HCT116 (cell line): ENCODE measurements at regions not wholly inside any gene's neighbourhood (a gene's known extent, or its start where the extent isn't known, plus 50 kb on each side); places are given as distances from the start of the nearest gene placed in this dataset.
A peak's percentile ranks its signal among the peaks of the same experiment; 100 is the strongest.

Source experiments
- CBX3 ChIP-seq: IDR thresholded peaks from 2 replicates; pipeline ENCODE4 v1.6.1; 2012; ENCODE audit warnings: low read depth
- CEBPB ChIP-seq: IDR thresholded peaks from 2 replicates; pipeline ENCODE4 v1.6.1; 2012; ENCODE audit warnings: low read depth
- JUND ChIP-seq: IDR thresholded peaks from 2 replicates; pipeline ENCODE4 v1.6.1; 2012
- POLR2A ChIP-seq: IDR thresholded peaks from 2 replicates; pipeline ENCODE4 v1.7.0; 2011; ENCODE audit warnings: borderline replicate concordance; ENCODE audit not compliant: insufficient read depth, insufficient read length; ENCODE audit errors: extremely low read depth
- POLR2AphosphoS5 ChIP-seq: IDR thresholded peaks from 2 replicates; pipeline ENCODE4 v1.6.1; 2011; ENCODE audit warnings: mild to moderate bottlenecking, low read depth, low read length, moderate library complexity
- SIN3A ChIP-seq: IDR thresholded peaks from 2 replicates; pipeline ENCODE4 v1.6.1; 2012; ENCODE audit warnings: low read depth
- TCF7L2 ChIP-seq: IDR thresholded peaks from 2 replicates; pipeline ENCODE4 v1.7.0; 2011; ENCODE audit warnings: borderline replicate concordance, inconsistent platforms; ENCODE audit not compliant: insufficient read depth, insufficient read length; ENCODE audit errors: extremely low read depth
- YY1 ChIP-seq: IDR thresholded peaks from 2 replicates; pipeline ENCODE4 v1.6.1; 2011; ENCODE audit warnings: low read length, low read depth, moderate library complexity, mild to moderate bottlenecking; ENCODE audit not compliant: insufficient replicate concordance; ENCODE audit errors: extremely low read depth
- TF ChIP-seq, protein P1 (sequence below), 3 experiments: fragments of 200-600 bp in 1 of 3; sonication (generic) in 1 of 3; IDR thresholded peaks in 2 of 3; conservative IDR thresholded peaks in 1 of 3; 2 replicates each; pipeline ENCODE4 v1.5.1; 2012 to 2017; ENCODE audit warnings: low read depth in 2 of 3, low read length in 2 of 3, antibody characterized with exemption in 1 of 3, borderline replicate concordance in 1 of 3, control low read depth in 1 of 3, mild to moderate bottlenecking in 1 of 3, mixed read lengths in 1 of 3, mixed run types in 1 of 3, moderate library complexity in 1 of 3; ENCODE audit not compliant: insufficient read depth in 1 of 3

DNA sequence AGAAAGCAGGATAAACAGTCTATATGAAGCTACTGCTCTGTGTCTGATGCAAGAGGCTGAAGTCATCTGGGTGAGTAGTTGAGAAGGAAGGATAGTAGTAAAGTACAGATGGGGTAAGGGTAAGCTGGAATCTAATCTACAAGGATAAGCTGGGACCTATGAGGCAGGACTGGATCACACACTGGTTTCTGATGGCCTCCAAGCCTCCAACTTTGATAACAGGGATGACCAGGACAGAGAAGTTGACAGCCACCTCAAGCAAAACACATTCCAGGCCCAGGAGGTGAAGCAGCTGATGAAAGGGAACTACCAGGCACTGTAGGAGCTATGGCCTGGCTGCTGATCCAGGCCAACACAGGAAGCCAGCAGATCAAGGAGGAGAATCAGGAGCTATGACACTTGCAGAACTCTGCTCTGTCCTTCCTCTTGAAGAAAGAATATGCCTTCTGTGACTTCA is 278.1 kb upstream of the TMEM229A start:
- TF ChIP-seq YY1 = no peak
- TF ChIP-seq, protein P1, sequence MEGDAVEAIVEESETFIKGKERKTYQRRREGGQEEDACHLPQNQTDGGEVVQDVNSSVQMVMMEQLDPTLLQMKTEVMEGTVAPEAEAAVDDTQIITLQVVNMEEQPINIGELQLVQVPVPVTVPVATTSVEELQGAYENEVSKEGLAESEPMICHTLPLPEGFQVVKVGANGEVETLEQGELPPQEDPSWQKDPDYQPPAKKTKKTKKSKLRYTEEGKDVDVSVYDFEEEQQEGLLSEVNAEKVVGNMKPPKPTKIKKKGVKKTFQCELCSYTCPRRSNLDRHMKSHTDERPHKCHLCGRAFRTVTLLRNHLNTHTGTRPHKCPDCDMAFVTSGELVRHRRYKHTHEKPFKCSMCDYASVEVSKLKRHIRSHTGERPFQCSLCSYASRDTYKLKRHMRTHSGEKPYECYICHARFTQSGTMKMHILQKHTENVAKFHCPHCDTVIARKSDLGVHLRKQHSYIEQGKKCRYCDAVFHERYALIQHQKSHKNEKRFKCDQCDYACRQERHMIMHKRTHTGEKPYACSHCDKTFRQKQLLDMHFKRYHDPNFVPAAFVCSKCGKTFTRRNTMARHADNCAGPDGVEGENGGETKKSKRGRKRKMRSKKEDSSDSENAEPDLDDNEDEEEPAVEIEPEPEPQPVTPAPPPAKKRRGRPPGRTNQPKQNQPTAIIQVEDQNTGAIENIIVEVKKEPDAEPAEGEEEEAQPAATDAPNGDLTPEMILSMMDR (IDR thresholded peaks at IDR 0.05 in 2 of 3, conservative IDR thresholded peaks at IDR 0.05 in 1 of 3; ENCODE audit: borderline replicate concordance in 1 of 3, insufficient read depth in 1 of 3, low read depth in 2 of 3, low read length in 2 of 3) = no peak
- no peak for TF ChIP-seq CBX3
- no peak for TF ChIP-seq POLR2AphosphoS5
- TF ChIP-seq POLR2A = no peak
- peak; percentile 44; the same call in 1 of the 2 replicates for TF ChIP-seq CEBPB
- TF ChIP-seq TCF7L2 = no peak
- TF ChIP-seq JUND = no peak
- no peak for TF ChIP-seq SIN3A
